HepG2 (cell line): ENCODE measurements at regions not wholly inside any gene's neighbourhood (a gene's known extent, or its start where the extent isn't known, plus 50 kb on each side); places are given as distances from the start of the nearest gene placed in this dataset.

Experiments used
- ATAC-seq: fragments of 200-7000 bp; cut with Tn5 transposase; 3 replicates; pipeline ENCODE4 v1.9.1; 2020; ENCODE audit warnings: mild to moderate bottlenecking, moderate library complexity
- BruUV-seq: library from RNA; stranded (reverse); fragments of 400-500 nt; replicated peaks from 2 replicates; lab custom pipeline; 2021; lab: Mats Ljungman, UMichigan
- CTCF ChIA-PET: fragments of 300-600 bp; formaldehyde crosslinking; extraction: SDS; loops from one replicate; lab custom pipeline; 2021; ENCODE audit warnings: low total read pairs, inconsistent platforms, low intra/inter-chr PET ratio; lab: Yijun Ruan, JAX
- POLR2A ChIA-PET: fragments of 350-600 bp; sonication (Branson Sonifier 250); formaldehyde crosslinking; loops from one replicate; lab custom pipeline; 2020; ENCODE audit warnings: antibody characterized with exemption, inconsistent platforms; lab: Yijun Ruan, JAX
- DNase-seq: peaks from one replicate; pipeline ENCODE4 v3.0.0-alpha.2; 2015; ENCODE audit warnings: low spot score
- FAIRE-seq: peaks from 3 replicates; lab custom pipeline; 2011; peaks lifted over from hg19 to GRCh38; lab: Jason Lieb, UNC
- H2AFZ ChIP-seq: one replicate; pipeline ENCODE4 v1.6.1; 2011; ENCODE audit warnings: low read length, inconsistent platforms
- H3K27ac ChIP-seq: fragments of 300-600 bp; 3 replicates; pipeline ENCODE4 v1.8.0; 2011; ENCODE audit warnings: mixed run types, mild to moderate bottlenecking, mixed read lengths, low read length, inconsistent platforms; ENCODE audit not compliant: insufficient read depth; ENCODE audit errors: extremely low read length
- H3K27me3 ChIP-seq, 2 experiments: fragments of 200-600 bp in 1 of 2; 2 replicates in 1 of 2; 3 replicates in 1 of 2; pipeline versions ENCODE4 v1.6.0 to v1.8.0; 2011; ENCODE audit warnings: low read length in 2 of 2, mild to moderate bottlenecking in 2 of 2, moderate library complexity in 2 of 2, inconsistent platforms in 1 of 2; ENCODE audit not compliant: insufficient read depth in 2 of 2, control insufficient read depth in 1 of 2
- H3K36me3 ChIP-seq, 2 experiments: fragments of 200-600 bp in 1 of 2; replicated peaks in 1 of 2; 2 replicates in 1 of 2; 3 replicates in 1 of 2; pipeline versions ENCODE4 v1.5.1 to v1.8.0; 2011; ENCODE audit warnings: low read length in 2 of 2, inconsistent platforms in 1 of 2; ENCODE audit not compliant: insufficient read depth in 2 of 2, control insufficient read depth in 1 of 2
- H3K4me1 ChIP-seq: 2 replicates; pipeline ENCODE4 v1.5.1; 2012; ENCODE audit warnings: low read length, inconsistent platforms; ENCODE audit not compliant: insufficient read depth
- H3K4me2 ChIP-seq: 2 replicates; pipeline ENCODE4 v1.6.0; 2011; ENCODE audit warnings: low read depth, low read length, inconsistent platforms
- H3K4me3 ChIP-seq, 3 experiments: fragments of 200-600 bp in 1 of 3; sonication (generic), shearing (Covaris generic) in 1 of 3; replicated peaks in 1 of 3; 2 replicates each; pipeline ENCODE4 v1.5.1; 2011 to 2016; ENCODE audit warnings: low read length in 3 of 3, inconsistent platforms in 2 of 3, low read depth in 2 of 3, mild to moderate bottlenecking in 2 of 3, control low read depth in 1 of 3, mixed read lengths in 1 of 3; ENCODE audit not compliant: insufficient read depth in 1 of 3
- H3K79me2 ChIP-seq: one replicate; pipeline ENCODE4 v1.6.1; 2011; ENCODE audit warnings: low read length, inconsistent platforms; ENCODE audit not compliant: insufficient read depth
- H3K9ac ChIP-seq: 2 replicates; pipeline ENCODE4 v1.6.0; 2011; ENCODE audit warnings: mild to moderate bottlenecking, low read depth, low read length, inconsistent platforms; ENCODE audit not compliant: insufficient read depth
- H3K9me3 ChIP-seq: 2 replicates; pipeline ENCODE4 v1.5.1; 2012; ENCODE audit warnings: mild to moderate bottlenecking, low read length
- H4K20me1 ChIP-seq: 2 replicates; pipeline ENCODE4 v1.6.0; 2011; ENCODE audit warnings: inconsistent platforms, mild to moderate bottlenecking, low read length, moderate library complexity; ENCODE audit not compliant: insufficient read depth
- FOXA1 ChIP-seq, 2 experiments: fragments of 450-650 bp in 1 of 2; sonication (generic) in 1 of 2; formaldehyde crosslinking in 1 of 2; IDR thresholded peaks; 2 replicates each; pipeline versions ENCODE4 v1.4.0 to v1.6.1; 2016 to 2020; ENCODE audit warnings: missing genetic modification reagents in 1 of 2
- MTA3 ChIP-seq: sonication (generic); formaldehyde crosslinking; IDR thresholded peaks from 2 replicates; pipeline ENCODE4 v1.4.0; 2020; ENCODE audit warnings: missing genetic modification reagents
- SMAD9 ChIP-seq: sonication (generic); formaldehyde crosslinking; IDR thresholded peaks from 2 replicates; pipeline ENCODE4 v1.5.1; 2020; ENCODE audit warnings: mild to moderate bottlenecking, missing genetic modification reagents
- ZMYM3 ChIP-seq: sonication (generic); formaldehyde crosslinking; IDR thresholded peaks from 2 replicates; pipeline ENCODE4 v1.5.1; 2020; ENCODE audit warnings: mild to moderate bottlenecking, missing genetic modification reagents
- ZNF556 ChIP-seq: sonication (generic); formaldehyde crosslinking; IDR thresholded peaks from 2 replicates; pipeline ENCODE4 v1.4.0; 2020; ENCODE audit warnings: mild to moderate bottlenecking, missing genetic modification reagents, borderline replicate concordance
- ZNF766 ChIP-seq: sonication (generic); formaldehyde crosslinking; IDR thresholded peaks from 2 replicates; pipeline ENCODE4 v1.5.0; 2020; ENCODE audit warnings: missing genetic modification reagents, borderline replicate concordance
- WGBS: methylation state at CpG from one replicate; pipeline ENCODE4 v1.1.6; 2017; ENCODE audit warnings: low lambda C conversion rate; 5-methylcytosine and 5-hydroxymethylcytosine counted together
- in situ Hi-C: cut with HindIII; loops from 2 replicates; pipeline ENCODE4 v1.10.0; 2017; ENCODE audit warnings: low pct_unique_long_range_greater_than_20kb; ENCODE audit not compliant: extremely low pct_ligation_motif_present
- intact Hi-C: fragments of 100-400 bp; cut with micrococcal nuclease; formaldehyde crosslinking; loops from one replicate; pipeline ENCODE4 v1.10.0; 2022; ENCODE audit not compliant: unreplicated experiment
- TF ChIP-seq, protein P1 (sequence below): sonication (generic); IDR thresholded peaks from 2 replicates; pipeline ENCODE4 v1.6.1; 2016; ENCODE audit warnings: low read depth, borderline replicate concordance
- TF ChIP-seq, protein P2 (sequence below), 2 experiments: sonication (generic) in 1 of 2; formaldehyde crosslinking in 1 of 2; IDR thresholded peaks; 2 replicates each; pipeline versions ENCODE4 v1.5.1 to v1.6.1; 2011 to 2020; ENCODE audit warnings: borderline replicate concordance in 1 of 2, low read depth in 1 of 2, low read length in 1 of 2, mild to moderate bottlenecking in 1 of 2, missing genetic modification reagents in 1 of 2, moderate library complexity in 1 of 2
- TF ChIP-seq, protein P3 (sequence below): sonication (generic); formaldehyde crosslinking; IDR thresholded peaks from 2 replicates; pipeline ENCODE4 v1.5.0; 2020; ENCODE audit warnings: mild to moderate bottlenecking, missing genetic modification reagents

DNA sequence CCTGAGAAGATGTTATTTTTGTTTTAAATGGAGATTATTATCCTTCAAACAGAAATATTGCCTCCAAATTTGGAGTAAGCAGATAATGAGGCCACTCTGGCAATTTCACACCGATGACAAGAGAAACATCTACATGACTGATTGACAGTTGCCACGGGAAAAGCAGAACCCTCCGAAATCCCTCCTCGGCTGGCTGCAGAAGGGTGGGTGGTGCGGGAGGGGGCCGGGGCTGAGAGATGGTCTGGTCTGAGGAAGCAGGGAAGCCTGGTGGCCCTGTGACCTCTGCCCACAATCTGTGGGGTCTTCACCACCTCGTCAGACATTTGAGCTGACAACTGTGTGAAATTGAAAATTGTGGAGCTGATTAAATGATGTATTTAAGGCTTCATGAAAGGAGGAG is 503.2 kb downstream of the MN1 start (continued):
- no peak for TF ChIP-seq MTA3
- no peak for TF ChIP-seq SMAD9 (CRISPR knock-in tag)

DNA sequence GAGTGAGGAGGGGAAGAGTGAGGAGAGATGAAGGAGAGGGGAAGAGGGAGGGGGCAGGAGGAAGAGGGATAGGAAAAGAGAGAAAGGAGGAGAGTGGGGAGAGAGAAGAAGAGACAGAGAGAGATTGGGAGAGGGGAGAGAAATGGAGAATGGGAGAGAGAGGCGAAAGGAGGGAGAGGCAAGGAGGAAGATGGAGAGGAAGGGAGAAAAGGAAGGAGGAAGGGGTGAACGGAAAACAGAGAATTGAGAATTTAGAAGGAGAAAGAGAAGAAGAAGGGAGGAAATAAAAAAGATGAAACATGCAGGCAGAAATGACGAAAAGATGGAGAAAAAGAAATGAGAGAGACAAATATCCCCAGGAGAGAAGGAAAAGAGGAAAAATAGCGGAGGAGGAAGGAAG is 502.8 kb downstream of the MN1 start:
- Histone ChIP-seq H3K9me3 (no peaks in the 10 kb centered on the region), H3K4me1 (no peaks in the 10 kb centered on the region), H3K4me3 (no peak overlapping the region)
- FAIRE-seq (no peak), ATAC-seq (no peak)
- TF ChIP-seq, protein P1, sequence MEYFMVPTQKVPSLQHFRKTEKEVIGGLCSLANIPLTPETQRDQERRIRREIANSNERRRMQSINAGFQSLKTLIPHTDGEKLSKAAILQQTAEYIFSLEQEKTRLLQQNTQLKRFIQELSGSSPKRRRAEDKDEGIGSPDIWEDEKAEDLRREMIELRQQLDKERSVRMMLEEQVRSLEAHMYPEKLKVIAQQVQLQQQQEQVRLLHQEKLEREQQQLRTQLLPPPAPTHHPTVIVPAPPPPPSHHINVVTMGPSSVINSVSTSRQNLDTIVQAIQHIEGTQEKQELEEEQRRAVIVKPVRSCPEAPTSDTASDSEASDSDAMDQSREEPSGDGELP: no peak
- 0 out of 2 replicates have a peak, but pooled peaks have one; percentile 3 for TF ChIP-seq FOXA1 (IDR thresholded peaks at IDR 0.05)
- TF ChIP-seq FOXA1 (CRISPR knock-in tag; IDR thresholded peaks at IDR 0.05): no peak
- TF ChIP-seq, all 625 proteins: peak for 1
- Histone ChIP-seq H3K27ac (no peak overlapping the region), H3K4me2 (no peak overlapping the region), H3K27me3 (peaks cover 2 to 53% of the 10 kb centered on the region in 2 experiments; a peak in 3 of 5 replicates), H3K79me2 (no peaks in the 10 kb centered on the region), H2AFZ (no peak overlapping the region), H4K20me1 (no peaks in the 10 kb centered on the region), H3K9ac (no peak overlapping the region), H3K36me3 (no peaks in the 10 kb centered on the region)
- in situ Hi-C loops: no loop called here
- POLR2A ChIA-PET: no interaction called here
- WGBS: 2% methylated on average over 4 of the region's 4 CpGs
- no TSS peak for BruUV-seq
- DNase-seq: no peak
- CTCF ChIA-PET: no interaction called here
- intact Hi-C loops: no loop called here

DNA sequence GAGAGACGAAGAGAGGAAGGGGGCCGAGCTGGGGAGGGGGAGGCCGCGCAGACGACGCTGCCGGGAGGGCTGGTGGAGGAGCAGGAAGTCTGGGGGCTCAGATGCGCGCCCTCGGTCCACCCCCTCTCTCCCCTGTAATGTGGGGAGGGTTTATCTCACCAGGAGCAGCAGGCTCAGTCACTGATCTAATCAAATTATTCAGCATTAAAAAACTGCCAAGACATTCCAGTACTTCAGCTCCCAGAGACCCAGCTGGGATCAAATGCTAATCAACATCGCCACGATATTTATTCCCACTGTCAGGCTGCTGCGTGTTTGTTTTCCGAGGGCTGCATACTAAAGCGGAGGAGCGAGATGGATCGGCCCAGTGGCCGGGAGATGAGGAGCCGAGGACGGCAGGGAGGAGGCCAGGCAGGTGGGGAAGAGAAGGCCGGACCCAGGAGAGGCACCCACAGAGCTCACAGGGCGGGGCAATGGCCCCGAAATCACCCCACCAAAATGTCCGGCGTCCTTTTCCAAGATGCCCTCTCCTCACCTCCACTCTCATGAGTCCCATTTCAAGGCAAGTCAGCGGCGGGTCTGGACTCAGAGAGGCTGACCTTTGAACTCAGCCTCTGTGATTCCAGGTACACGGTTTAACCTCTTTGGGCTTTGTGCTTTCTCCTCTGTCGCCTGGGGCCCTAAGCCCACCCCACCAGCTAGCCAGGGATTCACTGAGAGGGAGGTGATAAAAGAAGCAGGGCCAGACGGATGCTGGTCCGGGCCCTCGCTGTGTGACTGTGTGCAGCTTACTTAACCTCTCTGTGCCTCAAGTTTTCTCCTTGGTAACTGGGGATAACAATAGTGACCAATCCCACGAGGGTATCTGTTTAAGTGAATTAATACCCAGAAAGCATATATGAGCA is 502.1 kb downstream of the MN1 start:
- Histone ChIP-seq H3K9me3 (no peaks in the 10 kb centered on the region), H3K4me3 (no peak overlapping the region), H2AFZ (no peak overlapping the region), H3K27ac (no peak overlapping the region), H4K20me1 (no peaks in the 10 kb centered on the region), H3K4me1 (no peaks in the 10 kb centered on the region), H3K27me3 (peaks cover 2 to 48% of the 10 kb centered on the region in 2 experiments; a peak in 3 of 5 replicates), H3K4me2 (no peak overlapping the region), H3K9ac (no peak overlapping the region), H3K36me3 (no peaks in the 10 kb centered on the region), H3K79me2 (no peaks in the 10 kb centered on the region)
- ChIA-PET CTCF (no interaction called here), POLR2A (no interaction called here)
- FAIRE-seq: no peak
- DNase-seq: no peak
- in situ Hi-C loops: no loop called here
- WGBS: 15% methylated on average over 23 of the region's 33 CpGs
- no TSS peak for BruUV-seq
- ATAC-seq: no peak
- intact Hi-C loops: no loop called here
- TF ChIP-seq ZMYM3 (CRISPR knock-in tag): 0 out of 2 replicates have a peak, but pooled peaks have one; percentile 37
- TF ChIP-seq, protein P2, sequence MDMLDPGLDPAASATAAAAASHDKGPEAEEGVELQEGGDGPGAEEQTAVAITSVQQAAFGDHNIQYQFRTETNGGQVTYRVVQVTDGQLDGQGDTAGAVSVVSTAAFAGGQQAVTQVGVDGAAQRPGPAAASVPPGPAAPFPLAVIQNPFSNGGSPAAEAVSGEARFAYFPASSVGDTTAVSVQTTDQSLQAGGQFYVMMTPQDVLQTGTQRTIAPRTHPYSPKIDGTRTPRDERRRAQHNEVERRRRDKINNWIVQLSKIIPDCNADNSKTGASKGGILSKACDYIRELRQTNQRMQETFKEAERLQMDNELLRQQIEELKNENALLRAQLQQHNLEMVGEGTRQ (IDR thresholded peaks at IDR 0.05; ENCODE audit: low read depth, low read length): no peak
- TF ChIP-seq, protein P2 (CRISPR knock-in tag; IDR thresholded peaks at IDR 0.05; ENCODE audit: borderline replicate concordance): no peak
- TF ChIP-seq ZNF766 (CRISPR knock-in tag): no peak
- TF ChIP-seq, protein P3, sequence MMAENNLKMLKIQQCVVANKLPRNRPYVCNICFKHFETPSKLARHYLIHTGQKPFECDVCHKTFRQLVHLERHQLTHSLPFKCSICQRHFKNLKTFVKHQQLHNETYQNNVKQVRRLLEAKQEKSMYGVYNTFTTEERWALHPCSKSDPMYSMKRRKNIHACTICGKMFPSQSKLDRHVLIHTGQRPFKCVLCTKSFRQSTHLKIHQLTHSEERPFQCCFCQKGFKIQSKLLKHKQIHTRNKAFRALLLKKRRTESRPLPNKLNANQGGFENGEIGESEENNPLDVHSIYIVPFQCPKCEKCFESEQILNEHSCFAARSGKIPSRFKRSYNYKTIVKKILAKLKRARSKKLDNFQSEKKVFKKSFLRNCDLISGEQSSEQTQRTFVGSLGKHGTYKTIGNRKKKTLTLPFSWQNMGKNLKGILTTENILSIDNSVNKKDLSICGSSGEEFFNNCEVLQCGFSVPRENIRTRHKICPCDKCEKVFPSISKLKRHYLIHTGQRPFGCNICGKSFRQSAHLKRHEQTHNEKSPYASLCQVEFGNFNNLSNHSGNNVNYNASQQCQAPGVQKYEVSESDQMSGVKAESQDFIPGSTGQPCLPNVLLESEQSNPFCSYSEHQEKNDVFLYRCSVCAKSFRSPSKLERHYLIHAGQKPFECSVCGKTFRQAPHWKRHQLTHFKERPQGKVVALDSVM: no peak
- TF ChIP-seq ZNF556 (CRISPR knock-in tag): no peak
